LNCaP clone FGC (cell line): ENCODE measurements at regions not wholly inside any gene's neighbourhood (a gene's known extent, or its start where the extent isn't known, plus 50 kb on each side); places are given as distances from the start of the nearest gene placed in this dataset.

ENCODE experiments used
- DNase-seq: peaks from one replicate; pipeline ENCODE4 v3.0.0-alpha.2; 2011; ENCODE audit warnings: low read depth
- H3K4me3 ChIP-seq: 2 replicates; pipeline ENCODE4 v1.5.1; 2011; ENCODE audit warnings: mild to moderate bottlenecking, low read depth, low read length, control low read depth
- CTCF ChIP-seq: IDR thresholded peaks from 2 replicates; pipeline ENCODE4 v1.5.1; 2012; ENCODE audit warnings: mild to moderate bottlenecking; ENCODE audit not compliant: control insufficient read depth, insufficient read depth; ENCODE audit errors: extremely low read depth

- TF ChIP-seq CTCF, result no peak
- no peak for DNase-seq
Observed at GRCh38 chr6:106035655-106036054, 50.5 kb upstream of the PRDM1 start.

GRCh38 chr6:106033806-106034205, 52.3 kb upstream of the PRDM1 start:
- no peak for DNase-seq
- TF ChIP-seq CTCF, result no peak
- no peak overlapping the region for H3K4me3 ChIP-seq

More at GRCh38 chr6:106035655-106036054, 50.5 kb upstream of the PRDM1 start:
- no peak overlapping the region for H3K4me3 ChIP-seq

GRCh38 chr6:106027758-106028157, 58.4 kb upstream of the PRDM1 start:
- no peak for DNase-seq
- no peak overlapping the region for H3K4me3 ChIP-seq
- TF ChIP-seq CTCF, result no peak

GRCh38 chr6:106026748-106027715, 59.1 kb upstream of the PRDM1 start:
- DNase-seq, result no peak
- no peak overlapping the region for H3K4me3 ChIP-seq
- no peak for TF ChIP-seq CTCF

- H3K4me3 ChIP-seq, result no peak overlapping the region
- DNase-seq, result no peak
- TF ChIP-seq CTCF, result no peak
Observed at GRCh38 chr6:106025655-106026054, 60.5 kb upstream of the PRDM1 start.

- no peak overlapping the region for H3K4me3 ChIP-seq
- no peak for DNase-seq
- no peak for TF ChIP-seq CTCF
Observed at GRCh38 chr6:106022801-106023200, 63.3 kb upstream of the PRDM1 start.
